Medulla oblongata (tissue), 1 donor: ENCODE measurements at regions not wholly inside any gene's neighbourhood (a gene's known extent, or its start where the extent isn't known, plus 50 kb on each side); places are given as distances from the start of the nearest gene placed in this dataset.

Source experiments
- DNase-seq: peaks from one replicate; pipeline ENCODE4 v3.0.0-alpha.2; 2015; ENCODE audit errors: extremely low spot score

GRCh38 chr6:26312096-26312463, 52.9 kb upstream of the BTN3A2 start:
- DNase-seq: peak; percentile 38

GRCh38 chr6:26312501-26313397, 52.2 kb upstream of the BTN3A2 start:
- DNase-seq: peak; percentile 91
